ENCODE measurements at regions not wholly inside any gene's neighbourhood (a gene's known extent, or its start where the extent isn't known, plus 50 kb on each side); places are given as distances from the start of the nearest gene placed in this dataset.

- DNase-seq: no peak
Observed at GRCh38 chr18:78925557-78926242, 53.9 kb upstream of the SALL3 start.

- DNase-seq: no peak
Observed at GRCh38 chr18:78926243-78926615, 53.4 kb upstream of the SALL3 start.

- DNase-seq: no peak
Observed at GRCh38 chr18:78927156-78927555, 52.5 kb upstream of the SALL3 start.

GRCh38 chr18:78927616-78928015 lies 52.0 kb upstream of the SALL3 start:
- DNase-seq: no peak

GRCh38 chr18:78928076-78928475 lies 51.5 kb upstream of the SALL3 start:
- no peak for DNase-seq

- no peak for DNase-seq
Observed at GRCh38 chr18:78929516-78929915, 50.1 kb upstream of the SALL3 start.
